GM13977 (cell line): ENCODE measurements at regions not wholly inside any gene's neighbourhood (a gene's known extent, or its start where the extent isn't known, plus 50 kb on each side); places are given as distances from the start of the nearest gene placed in this dataset.

Experiments
- DNase-seq: peaks from one replicate; pipeline ENCODE4 v3.0.0; 2012; ENCODE audit warnings: low spot score
- CTCF ChIP-seq: IDR thresholded peaks from 2 replicates; pipeline ENCODE4 v1.5.1; 2012; ENCODE audit warnings: mild to moderate bottlenecking, control low read depth; ENCODE audit not compliant: insufficient read depth; ENCODE audit errors: extremely low read depth, missing control alignments
- in situ Hi-C: fragments of 300-500 bp; cut with MboI; formaldehyde crosslinking; loops from one replicate; pipeline ENCODE4 v1.12.0; 2022; ENCODE audit warnings: low sequenced_read_pairs, low pct_unique_long_range_greater_than_20kb, mixed read lengths, inconsistent platforms; ENCODE audit not compliant: unreplicated experiment

- no peak for DNase-seq
- no peak for TF ChIP-seq CTCF
- in situ Hi-C loops: no loop called here
Observed at GRCh38 chr2:41973871-41974270, 74.0 kb upstream of the PKDCC start.

- in situ Hi-C loops: no loop called here
- DNase-seq: no peak
- no peak for TF ChIP-seq CTCF
Observed at GRCh38 chr2:41981417-41981816, 66.4 kb upstream of the PKDCC start.

GRCh38 chr2:41985573-41986095 is 62.2 kb upstream of the PKDCC start:
- DNase-seq: no peak
- in situ Hi-C loops: no loop called here

GRCh38 chr2:41989501-41990180 is 58.2 kb upstream of the PKDCC start:
- in situ Hi-C loops: no loop called here
- DNase-seq: no peak

More at GRCh38 chr2:41985573-41986095, 62.2 kb upstream of the PKDCC start:
- no peak for TF ChIP-seq CTCF

GRCh38 chr2:41990245-41990644 is 57.6 kb upstream of the PKDCC start:
- in situ Hi-C loops: no loop called here
- no peak for TF ChIP-seq CTCF

More at GRCh38 chr2:41989501-41990180, 58.2 kb upstream of the PKDCC start:
- no peak for TF ChIP-seq CTCF

GRCh38 chr2:41990688-41991087 is 57.1 kb upstream of the PKDCC start:
- no peak for DNase-seq
- no peak for TF ChIP-seq CTCF
- in situ Hi-C loops: no loop called here

More at GRCh38 chr2:41990245-41990644, 57.6 kb upstream of the PKDCC start:
- no peak for DNase-seq
